ENCODE measurements at regions not wholly inside any gene's neighbourhood (a gene's known extent, or its start where the extent isn't known, plus 50 kb on each side); places are given as distances from the start of the nearest gene placed in this dataset.

DNA sequence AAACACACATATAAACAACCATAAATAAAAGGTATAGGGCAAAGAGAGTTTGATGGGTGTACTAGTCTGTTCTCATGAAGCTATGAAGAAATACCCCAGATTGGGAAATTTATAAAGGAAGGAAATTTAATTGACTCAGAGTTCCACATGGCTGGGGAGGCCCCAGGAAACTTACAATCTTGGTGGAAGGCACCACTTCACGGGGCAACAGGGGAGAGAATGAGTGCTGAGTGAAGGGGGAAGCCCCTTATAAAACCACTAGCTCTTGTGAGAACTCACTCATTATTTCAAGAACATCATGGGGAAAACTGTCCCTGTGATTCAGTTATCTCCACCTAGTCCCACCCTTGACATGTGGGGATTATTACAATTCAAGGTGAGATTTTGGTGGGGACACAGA is 385.9 kb upstream of the ANO5 start (continued):
- TF ChIP-seq, protein P1, sequence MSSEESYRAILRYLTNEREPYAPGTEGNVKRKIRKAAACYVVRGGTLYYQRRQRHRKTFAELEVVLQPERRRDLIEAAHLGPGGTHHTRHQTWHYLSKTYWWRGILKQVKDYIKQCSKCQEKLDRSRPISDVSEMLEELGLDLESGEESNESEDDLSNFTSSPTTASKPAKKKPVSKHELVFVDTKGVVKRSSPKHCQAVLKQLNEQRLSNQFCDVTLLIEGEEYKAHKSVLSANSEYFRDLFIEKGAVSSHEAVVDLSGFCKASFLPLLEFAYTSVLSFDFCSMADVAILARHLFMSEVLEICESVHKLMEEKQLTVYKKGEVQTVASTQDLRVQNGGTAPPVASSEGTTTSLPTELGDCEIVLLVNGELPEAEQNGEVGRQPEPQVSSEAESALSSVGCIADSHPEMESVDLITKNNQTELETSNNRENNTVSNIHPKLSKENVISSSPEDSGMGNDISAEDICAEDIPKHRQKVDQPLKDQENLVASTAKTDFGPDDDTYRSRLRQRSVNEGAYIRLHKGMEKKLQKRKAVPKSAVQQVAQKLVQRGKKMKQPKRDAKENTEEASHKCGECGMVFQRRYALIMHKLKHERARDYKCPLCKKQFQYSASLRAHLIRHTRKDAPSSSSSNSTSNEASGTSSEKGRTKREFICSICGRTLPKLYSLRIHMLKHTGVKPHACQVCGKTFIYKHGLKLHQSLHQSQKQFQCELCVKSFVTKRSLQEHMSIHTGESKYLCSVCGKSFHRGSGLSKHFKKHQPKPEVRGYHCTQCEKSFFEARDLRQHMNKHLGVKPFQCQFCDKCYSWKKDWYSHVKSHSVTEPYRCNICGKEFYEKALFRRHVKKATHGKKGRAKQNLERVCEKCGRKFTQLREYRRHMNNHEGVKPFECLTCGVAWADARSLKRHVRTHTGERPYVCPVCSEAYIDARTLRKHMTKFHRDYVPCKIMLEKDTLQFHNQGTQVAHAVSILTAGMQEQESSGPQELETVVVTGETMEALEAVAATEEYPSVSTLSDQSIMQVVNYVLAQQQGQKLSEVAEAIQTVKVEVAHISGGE (tag by site-specific recombination; conservative IDR thresholded peaks at IDR 0.05; ENCODE audit: low read depth): no peak
- no peak for TF ChIP-seq ZNF157 (tag by site-specific recombination; IDR thresholded peaks at IDR 0.05)
- TF ChIP-seq, protein P2, sequence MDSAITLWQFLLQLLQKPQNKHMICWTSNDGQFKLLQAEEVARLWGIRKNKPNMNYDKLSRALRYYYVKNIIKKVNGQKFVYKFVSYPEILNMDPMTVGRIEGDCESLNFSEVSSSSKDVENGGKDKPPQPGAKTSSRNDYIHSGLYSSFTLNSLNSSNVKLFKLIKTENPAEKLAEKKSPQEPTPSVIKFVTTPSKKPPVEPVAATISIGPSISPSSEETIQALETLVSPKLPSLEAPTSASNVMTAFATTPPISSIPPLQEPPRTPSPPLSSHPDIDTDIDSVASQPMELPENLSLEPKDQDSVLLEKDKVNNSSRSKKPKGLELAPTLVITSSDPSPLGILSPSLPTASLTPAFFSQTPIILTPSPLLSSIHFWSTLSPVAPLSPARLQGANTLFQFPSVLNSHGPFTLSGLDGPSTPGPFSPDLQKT (IDR thresholded peaks at IDR 0.05; ENCODE audit: borderline replicate concordance, low read depth, low read length): no peak
- TF ChIP-seq ZNF335 (tag by site-specific recombination; conservative IDR thresholded peaks at IDR 0.05): no peak

DNA sequence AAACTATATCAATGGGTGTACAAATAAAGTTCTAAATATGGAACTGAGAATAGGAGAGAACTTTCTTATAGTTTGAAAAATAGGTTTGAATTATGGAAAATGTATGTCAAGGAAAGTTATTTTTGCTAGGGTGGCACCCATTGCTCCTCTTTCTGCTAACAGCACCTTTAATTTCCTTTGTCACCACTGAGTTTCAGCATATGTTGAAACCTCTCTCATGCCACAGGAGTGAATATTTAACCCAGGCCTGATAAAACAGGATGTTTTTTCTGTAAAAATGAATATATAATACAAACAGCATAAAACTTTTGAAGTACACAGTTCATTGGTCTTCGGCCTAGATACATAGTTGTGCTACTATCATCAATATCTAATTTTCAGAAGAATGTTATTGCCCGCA is 385.5 kb upstream of the ANO5 start:
- Histone ChIP-seq H3K27ac (ENCODE audit: extremely low read depth, low read depth, low read length) (no peak overlapping the region), H3K4me1 (ENCODE audit: control insufficient read depth, insufficient read depth, low read length) (no peaks in the 10 kb centered on the region), H3K9me3 (ENCODE audit: control insufficient read depth, insufficient read depth, low read depth, low read length) (no peaks in the 10 kb centered on the region), H3K4me3 (ENCODE audit: low read depth, low read length) (no peak overlapping the region), H3K36me3 (ENCODE audit: control insufficient read depth in 2 of 2, insufficient read depth in 1 of 2, low read length in 2 of 2) (no peaks in the 10 kb centered on the region)
- CTCF ChIA-PET: no interaction called here
- POLR2A ChIA-PET: no interaction called here
- TF ChIP-seq ZNF48 (tag by site-specific recombination; IDR thresholded peaks at IDR 0.05): no peak
- TF ChIP-seq ZNF600 (tag by site-specific recombination; IDR thresholded peaks at IDR 0.05): no peak
- TF ChIP-seq, protein P3, sequence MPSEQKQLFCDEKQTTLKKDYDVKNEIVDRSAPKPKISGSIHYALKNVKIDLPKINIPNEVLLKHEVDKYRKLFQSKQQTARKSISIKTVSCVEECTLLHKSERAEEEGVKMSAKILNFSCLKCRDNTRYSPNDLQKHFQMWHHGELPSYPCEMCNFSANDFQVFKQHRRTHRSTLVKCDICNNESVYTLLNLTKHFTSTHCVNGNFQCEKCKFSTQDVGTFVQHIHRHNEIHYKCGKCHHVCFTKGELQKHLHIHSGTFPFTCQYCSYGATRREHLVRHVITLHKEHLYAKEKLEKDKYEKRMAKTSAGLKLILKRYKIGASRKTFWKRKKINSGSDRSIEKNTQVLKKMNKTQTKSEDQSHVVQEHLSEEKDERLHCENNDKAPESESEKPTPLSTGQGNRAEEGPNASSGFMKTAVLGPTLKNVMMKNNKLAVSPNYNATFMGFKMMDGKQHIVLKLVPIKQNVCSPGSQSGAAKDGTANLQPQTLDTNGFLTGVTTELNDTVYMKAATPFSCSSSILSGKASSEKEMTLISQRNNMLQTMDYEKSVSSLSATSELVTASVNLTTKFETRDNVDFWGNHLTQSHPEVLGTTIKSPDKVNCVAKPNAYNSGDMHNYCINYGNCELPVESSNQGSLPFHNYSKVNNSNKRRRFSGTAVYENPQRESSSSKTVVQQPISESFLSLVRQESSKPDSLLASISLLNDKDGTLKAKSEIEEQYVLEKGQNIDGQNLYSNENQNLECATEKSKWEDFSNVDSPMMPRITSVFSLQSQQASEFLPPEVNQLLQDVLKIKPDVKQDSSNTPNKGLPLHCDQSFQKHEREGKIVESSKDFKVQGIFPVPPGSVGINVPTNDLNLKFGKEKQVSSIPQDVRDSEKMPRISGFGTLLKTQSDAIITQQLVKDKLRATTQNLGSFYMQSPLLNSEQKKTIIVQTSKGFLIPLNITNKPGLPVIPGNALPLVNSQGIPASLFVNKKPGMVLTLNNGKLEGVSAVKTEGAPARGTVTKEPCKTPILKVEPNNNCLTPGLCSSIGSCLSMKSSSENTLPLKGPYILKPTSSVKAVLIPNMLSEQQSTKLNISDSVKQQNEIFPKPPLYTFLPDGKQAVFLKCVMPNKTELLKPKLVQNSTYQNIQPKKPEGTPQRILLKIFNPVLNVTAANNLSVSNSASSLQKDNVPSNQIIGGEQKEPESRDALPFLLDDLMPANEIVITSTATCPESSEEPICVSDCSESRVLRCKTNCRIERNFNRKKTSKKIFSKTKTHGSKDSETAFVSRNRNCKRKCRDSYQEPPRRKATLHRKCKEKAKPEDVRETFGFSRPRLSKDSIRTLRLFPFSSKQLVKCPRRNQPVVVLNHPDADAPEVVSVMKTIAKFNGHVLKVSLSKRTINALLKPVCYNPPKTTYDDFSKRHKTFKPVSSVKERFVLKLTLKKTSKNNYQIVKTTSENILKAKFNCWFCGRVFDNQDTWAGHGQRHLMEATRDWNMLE (tag by site-specific recombination; conservative IDR thresholded peaks at IDR 0.05; ENCODE audit: low read depth): no peak
- TF ChIP-seq, protein P4, sequence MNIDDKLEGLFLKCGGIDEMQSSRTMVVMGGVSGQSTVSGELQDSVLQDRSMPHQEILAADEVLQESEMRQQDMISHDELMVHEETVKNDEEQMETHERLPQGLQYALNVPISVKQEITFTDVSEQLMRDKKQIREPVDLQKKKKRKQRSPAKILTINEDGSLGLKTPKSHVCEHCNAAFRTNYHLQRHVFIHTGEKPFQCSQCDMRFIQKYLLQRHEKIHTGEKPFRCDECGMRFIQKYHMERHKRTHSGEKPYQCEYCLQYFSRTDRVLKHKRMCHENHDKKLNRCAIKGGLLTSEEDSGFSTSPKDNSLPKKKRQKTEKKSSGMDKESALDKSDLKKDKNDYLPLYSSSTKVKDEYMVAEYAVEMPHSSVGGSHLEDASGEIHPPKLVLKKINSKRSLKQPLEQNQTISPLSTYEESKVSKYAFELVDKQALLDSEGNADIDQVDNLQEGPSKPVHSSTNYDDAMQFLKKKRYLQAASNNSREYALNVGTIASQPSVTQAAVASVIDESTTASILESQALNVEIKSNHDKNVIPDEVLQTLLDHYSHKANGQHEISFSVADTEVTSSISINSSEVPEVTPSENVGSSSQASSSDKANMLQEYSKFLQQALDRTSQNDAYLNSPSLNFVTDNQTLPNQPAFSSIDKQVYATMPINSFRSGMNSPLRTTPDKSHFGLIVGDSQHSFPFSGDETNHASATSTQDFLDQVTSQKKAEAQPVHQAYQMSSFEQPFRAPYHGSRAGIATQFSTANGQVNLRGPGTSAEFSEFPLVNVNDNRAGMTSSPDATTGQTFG (tag by site-specific recombination; IDR thresholded peaks at IDR 0.05; ENCODE audit: borderline replicate concordance): no peak
- no peak for TF ChIP-seq ZFP69B (tag by site-specific recombination; IDR thresholded peaks at IDR 0.05)
- no peak for TF ChIP-seq HOXA7 (CRISPR knock-in tag; IDR thresholded peaks at IDR 0.05; ENCODE audit: borderline replicate concordance)
- no peak for TF ChIP-seq ZNF768 (tag by site-specific recombination; IDR thresholded peaks at IDR 0.05)
- TF ChIP-seq ZNF677 (tag by site-specific recombination; IDR thresholded peaks at IDR 0.05): no peak
- TF ChIP-seq, protein P5, sequence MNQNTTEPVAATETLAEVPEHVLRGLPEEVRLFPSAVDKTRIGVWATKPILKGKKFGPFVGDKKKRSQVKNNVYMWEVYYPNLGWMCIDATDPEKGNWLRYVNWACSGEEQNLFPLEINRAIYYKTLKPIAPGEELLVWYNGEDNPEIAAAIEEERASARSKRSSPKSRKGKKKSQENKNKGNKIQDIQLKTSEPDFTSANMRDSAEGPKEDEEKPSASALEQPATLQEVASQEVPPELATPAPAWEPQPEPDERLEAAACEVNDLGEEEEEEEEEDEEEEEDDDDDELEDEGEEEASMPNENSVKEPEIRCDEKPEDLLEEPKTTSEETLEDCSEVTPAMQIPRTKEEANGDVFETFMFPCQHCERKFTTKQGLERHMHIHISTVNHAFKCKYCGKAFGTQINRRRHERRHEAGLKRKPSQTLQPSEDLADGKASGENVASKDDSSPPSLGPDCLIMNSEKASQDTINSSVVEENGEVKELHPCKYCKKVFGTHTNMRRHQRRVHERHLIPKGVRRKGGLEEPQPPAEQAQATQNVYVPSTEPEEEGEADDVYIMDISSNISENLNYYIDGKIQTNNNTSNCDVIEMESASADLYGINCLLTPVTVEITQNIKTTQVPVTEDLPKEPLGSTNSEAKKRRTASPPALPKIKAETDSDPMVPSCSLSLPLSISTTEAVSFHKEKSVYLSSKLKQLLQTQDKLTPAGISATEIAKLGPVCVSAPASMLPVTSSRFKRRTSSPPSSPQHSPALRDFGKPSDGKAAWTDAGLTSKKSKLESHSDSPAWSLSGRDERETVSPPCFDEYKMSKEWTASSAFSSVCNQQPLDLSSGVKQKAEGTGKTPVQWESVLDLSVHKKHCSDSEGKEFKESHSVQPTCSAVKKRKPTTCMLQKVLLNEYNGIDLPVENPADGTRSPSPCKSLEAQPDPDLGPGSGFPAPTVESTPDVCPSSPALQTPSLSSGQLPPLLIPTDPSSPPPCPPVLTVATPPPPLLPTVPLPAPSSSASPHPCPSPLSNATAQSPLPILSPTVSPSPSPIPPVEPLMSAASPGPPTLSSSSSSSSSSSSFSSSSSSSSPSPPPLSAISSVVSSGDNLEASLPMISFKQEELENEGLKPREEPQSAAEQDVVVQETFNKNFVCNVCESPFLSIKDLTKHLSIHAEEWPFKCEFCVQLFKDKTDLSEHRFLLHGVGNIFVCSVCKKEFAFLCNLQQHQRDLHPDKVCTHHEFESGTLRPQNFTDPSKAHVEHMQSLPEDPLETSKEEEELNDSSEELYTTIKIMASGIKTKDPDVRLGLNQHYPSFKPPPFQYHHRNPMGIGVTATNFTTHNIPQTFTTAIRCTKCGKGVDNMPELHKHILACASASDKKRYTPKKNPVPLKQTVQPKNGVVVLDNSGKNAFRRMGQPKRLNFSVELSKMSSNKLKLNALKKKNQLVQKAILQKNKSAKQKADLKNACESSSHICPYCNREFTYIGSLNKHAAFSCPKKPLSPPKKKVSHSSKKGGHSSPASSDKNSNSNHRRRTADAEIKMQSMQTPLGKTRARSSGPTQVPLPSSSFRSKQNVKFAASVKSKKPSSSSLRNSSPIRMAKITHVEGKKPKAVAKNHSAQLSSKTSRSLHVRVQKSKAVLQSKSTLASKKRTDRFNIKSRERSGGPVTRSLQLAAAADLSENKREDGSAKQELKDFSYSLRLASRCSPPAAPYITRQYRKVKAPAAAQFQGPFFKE (tag by site-specific recombination; IDR thresholded peaks at IDR 0.05; ENCODE audit: borderline replicate concordance): no peak

All from HEK293 (cell line).